OCI-LY7 (cell line): ENCODE measurements at regions not wholly inside any gene's neighbourhood (a gene's known extent, or its start where the extent isn't known, plus 50 kb on each side); places are given as distances from the start of the nearest gene placed in this dataset.

Experiments used
- CTCF ChIP-seq: fragments of 200-600 bp; sonication (generic); conservative IDR thresholded peaks from 2 replicates; pipeline ENCODE4 v1.5.1; 2014; ENCODE audit warnings: mild to moderate bottlenecking, antibody characterized with exemption, low read length, moderate library complexity, mixed read lengths
- EZH2phosphoT487 ChIP-seq: fragments of 200-600 bp; sonication (generic); IDR thresholded peaks from 2 replicates; pipeline ENCODE4 v1.6.1; 2018; ENCODE audit warnings: low read depth, borderline replicate concordance, mild to moderate bottlenecking, mixed run types, antibody characterized with exemption, low read length, moderate library complexity, mixed read lengths

- no peak for TF ChIP-seq CTCF
- TF ChIP-seq EZH2phosphoT487, result no peak
Observed at GRCh38 chr18:30544141-30544540, 498.4 kb downstream of the DSC3 start.
